IMR-90 (cell line): ENCODE measurements at regions not wholly inside any gene's neighbourhood (a gene's known extent, or its start where the extent isn't known, plus 50 kb on each side); places are given as distances from the start of the nearest gene placed in this dataset.

Experiments used
- ATAC-seq: fragments of 200-7000 bp; cut with Tn5 transposase; 2 replicates; pipeline ENCODE4 v1.9.1; 2020; ENCODE audit warnings: low read depth, mild to moderate bottlenecking, moderate library complexity
- BruUV-seq: library from RNA; stranded (reverse); fragments of 400-500 nt; replicated peaks from 2 replicates; lab custom pipeline; 2021; lab: Mats Ljungman, UMichigan
- CTCF ChIA-PET: fragments of 300-600 bp; formaldehyde crosslinking; extraction: SDS; loops from one replicate; lab custom pipeline; 2021; ENCODE audit warnings: antibody characterized with exemption; lab: Yijun Ruan, JAX
- POLR2A ChIA-PET: fragments of 300-600 bp; sonication (Branson Sonifier 250); formaldehyde crosslinking; loops from one replicate; lab custom pipeline; 2022; ENCODE audit warnings: antibody characterized with exemption; ENCODE audit not compliant: unreplicated experiment; lab: Charles Lee
- DNase-seq: peaks from one replicate; pipeline ENCODE4 v3.0.0; 2013
- H2AFZ ChIP-seq: replicated peaks from 2 replicates; pipeline ENCODE3; 2013; ENCODE audit warnings: low read length, mild to moderate bottlenecking; ENCODE audit not compliant: poor library complexity
- H2AK5ac ChIP-seq: 2 replicates; pipeline ENCODE4 v1.6.1; 2013; ENCODE audit warnings: low read depth, low read length, inconsistent platforms
- H2AK9ac ChIP-seq: replicated peaks from 2 replicates; pipeline ENCODE3; 2013; ENCODE audit warnings: mild to moderate bottlenecking, low read depth, low read length, moderate library complexity; ENCODE audit not compliant: poor library complexity
- H2BK120ac ChIP-seq: 2 replicates; pipeline ENCODE4 v1.6.1; 2013; ENCODE audit warnings: low read depth, low read length, inconsistent platforms
- H2BK15ac ChIP-seq: 3 replicates; pipeline ENCODE4 v1.6.1; 2013; ENCODE audit warnings: low read depth, low read length, inconsistent platforms
- H2BK20ac ChIP-seq: 2 replicates; pipeline ENCODE4 v1.6.1; 2013; ENCODE audit warnings: low read depth, mild to moderate bottlenecking, inconsistent platforms, low read length, moderate library complexity
- H2BK5ac ChIP-seq: 2 replicates; pipeline ENCODE4 v1.6.1; 2013; ENCODE audit warnings: mild to moderate bottlenecking, low read depth, low read length, inconsistent platforms; ENCODE audit not compliant: poor library complexity, severe bottlenecking
- H3K14ac ChIP-seq: replicated peaks from 2 replicates; pipeline ENCODE4 v1.6.1; 2013; ENCODE audit warnings: low read depth, low read length, inconsistent platforms
- H3K18ac ChIP-seq: 2 replicates; pipeline ENCODE4 v1.6.1; 2013; ENCODE audit warnings: low read depth, low read length, control low read depth
- H3K23ac ChIP-seq: 2 replicates; pipeline ENCODE4 v1.6.1; 2013; ENCODE audit warnings: low read depth, low read length, inconsistent platforms
- H3K27ac ChIP-seq: 2 replicates; pipeline ENCODE4 v1.5.1; 2013; ENCODE audit warnings: mild to moderate bottlenecking, control low read depth, low read length; ENCODE audit not compliant: insufficient read depth
- H3K27me3 ChIP-seq: 2 replicates; pipeline ENCODE4 v1.6.1; 2013; ENCODE audit warnings: low read length; ENCODE audit not compliant: control insufficient read depth, insufficient read depth
- H3K36me3 ChIP-seq: 2 replicates; pipeline ENCODE4 v1.6.1; 2013; ENCODE audit warnings: low read length, mixed read lengths; ENCODE audit not compliant: control insufficient read depth, insufficient read depth
- H3K4ac ChIP-seq: 2 replicates; pipeline ENCODE4 v1.6.1; 2013; ENCODE audit warnings: low read depth, low read length, inconsistent platforms
- H3K4me1 ChIP-seq: 2 replicates; pipeline ENCODE4 v1.6.1; 2013; ENCODE audit warnings: low read length, mixed read lengths; ENCODE audit not compliant: control insufficient read depth, insufficient read depth
- H3K4me2 ChIP-seq: 2 replicates; pipeline ENCODE4 v1.6.1; 2013; ENCODE audit warnings: low read depth, mild to moderate bottlenecking, control low read depth, low read length, moderate library complexity
- H3K4me3 ChIP-seq: 2 replicates; pipeline ENCODE4 v1.5.1; 2013; ENCODE audit warnings: low read depth, mild to moderate bottlenecking, control low read depth, low read length, moderate library complexity; ENCODE audit not compliant: insufficient read depth
- H3K56ac ChIP-seq: 2 replicates; pipeline ENCODE4 v1.6.1; 2013; ENCODE audit warnings: low read length, inconsistent platforms; ENCODE audit not compliant: insufficient read depth; ENCODE audit errors: extremely low read depth
- H3K79me1 ChIP-seq, 2 experiments: 2 replicates each; pipeline ENCODE4 v1.6.1; 2013; ENCODE audit warnings: low read length in 2 of 2, inconsistent platforms in 1 of 2, low read depth in 1 of 2
- H3K9ac ChIP-seq: 2 replicates; pipeline ENCODE4 v1.6.1; 2013; ENCODE audit warnings: low read depth, low read length, control low read depth
- H3K9me1 ChIP-seq: 2 replicates; pipeline ENCODE4 v1.6.1; 2013; ENCODE audit warnings: low read length, inconsistent platforms; ENCODE audit not compliant: insufficient read depth
- H3K9me3 ChIP-seq: 2 replicates; pipeline ENCODE4 v1.6.1; 2013; ENCODE audit warnings: low read length; ENCODE audit not compliant: control insufficient read depth, insufficient read depth
- H4K20me1 ChIP-seq: 2 replicates; pipeline ENCODE4 v1.6.1; 2013; ENCODE audit warnings: low read length, inconsistent platforms; ENCODE audit not compliant: insufficient read depth
- H4K5ac ChIP-seq: 2 replicates; pipeline ENCODE4 v1.6.1; 2013; ENCODE audit warnings: mild to moderate bottlenecking, low read depth, low read length, control low read depth
- H4K8ac ChIP-seq, 2 experiments: 2 replicates each; pipeline ENCODE4 v1.6.1; 2013; ENCODE audit warnings: low read depth in 2 of 2, low read length in 2 of 2, control low read depth in 1 of 2, inconsistent platforms in 1 of 2
- H4K91ac ChIP-seq: 2 replicates; pipeline ENCODE4 v1.6.1; 2013; ENCODE audit warnings: low read depth, low read length, inconsistent platforms; ENCODE audit not compliant: insufficient read depth
- BHLHE40 ChIP-seq: fragments of 150-350 bp; IDR thresholded peaks from 2 replicates; pipeline ENCODE4 v1.6.1; 2016; ENCODE audit warnings: mild to moderate bottlenecking, low read depth, low read length
- FOS ChIP-seq: fragments of 150-350 bp; IDR thresholded peaks from 2 replicates; pipeline ENCODE4 v1.6.1; 2016; ENCODE audit warnings: low read depth, low read length
- WGBS, 2 experiments: methylation state at CpG; one replicate each; pipeline versions ENCODE4 v1.1.5 to v1.1.7; 2013; ENCODE audit warnings: missing lambda C conversion rate in 2 of 2; ENCODE audit not compliant: insufficient read length in 1 of 2; ENCODE audit errors: extremely low coverage in 2 of 2; 5-methylcytosine and 5-hydroxymethylcytosine counted together
- dilution Hi-C: fragments of 300-500 bp; cut with HindIII; formaldehyde crosslinking; loops from one replicate; pipeline ENCODE4 v1.14.3; 2018; ENCODE audit warnings: low sequenced_read_pairs; ENCODE audit not compliant: unreplicated experiment
- in situ Hi-C: fragments of 300-500 bp; cut with MboI; formaldehyde crosslinking; loops from 3 replicates; pipeline ENCODE4 v1.14.3; 2019; ENCODE audit warnings: low sequenced_read_pairs, inconsistent platforms, mixed read lengths
- intact Hi-C: fragments of 100-400 bp; cut with micrococcal nuclease; formaldehyde crosslinking; loops from 2 replicates; pipeline ENCODE4 v1.10.0; 2022

DNA sequence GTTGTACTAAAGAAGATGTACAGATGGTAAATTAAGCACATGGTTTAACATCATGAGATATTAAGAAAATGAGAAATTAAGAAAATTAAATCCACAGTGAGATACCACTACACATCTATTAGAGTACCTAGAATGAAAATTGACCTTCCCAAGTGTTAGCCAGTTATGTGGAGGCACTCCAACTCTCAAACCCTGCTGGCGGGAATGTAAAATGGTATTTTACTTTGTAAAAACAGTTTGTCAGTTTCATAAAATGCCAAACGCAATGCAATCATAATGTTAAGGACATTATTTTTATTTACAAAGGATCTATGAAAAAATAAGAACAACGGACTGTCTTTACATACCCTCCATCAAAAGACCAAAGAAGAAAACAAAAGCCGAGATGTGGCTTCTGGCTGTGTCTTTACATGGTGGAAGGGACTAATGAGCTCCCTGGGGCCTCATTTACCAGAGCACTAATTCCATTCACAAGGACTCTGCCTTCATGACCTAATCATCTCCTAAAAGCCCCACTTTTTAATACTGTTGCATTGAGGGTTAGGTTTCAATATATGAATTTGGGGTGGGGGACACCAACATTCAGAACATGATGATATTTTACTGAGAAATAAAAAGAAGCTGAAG lies 1178.7 kb downstream of the AACS start:
- no peak overlapping the region for H2BK120ac ChIP-seq
- H4K5ac ChIP-seq, result no peak overlapping the region
- TF ChIP-seq BHLHE40 (no peak), FOS (no peak)
- no peaks in the 10 kb centered on the region for H3K79me1 ChIP-seq
- no peak overlapping the region for H2BK20ac ChIP-seq
- no peak overlapping the region for H2AFZ ChIP-seq
- no peak overlapping the region for H3K9ac ChIP-seq
- H4K91ac ChIP-seq, result no peak overlapping the region
- H3K4me2 ChIP-seq, result no peak overlapping the region
- H3K4me3 ChIP-seq, result no peak overlapping the region
- intact Hi-C loops, result no loop called here
- BruUV-seq, result no TSS peak
- H3K27me3 ChIP-seq, result no peaks in the 10 kb centered on the region
- H3K56ac ChIP-seq, result no peak overlapping the region
- ChIA-PET CTCF (no interaction called here), POLR2A (no interaction called here)
- no peaks in the 10 kb centered on the region for H3K9me1 ChIP-seq
- H3K36me3 ChIP-seq, result no peaks in the 10 kb centered on the region
- no peak overlapping the region for H2BK15ac ChIP-seq
- no peak overlapping the region for H2BK5ac ChIP-seq
- no peak overlapping the region for H3K4ac ChIP-seq
- no peak overlapping the region for H2AK9ac ChIP-seq
- no peak overlapping the region for H3K18ac ChIP-seq
- no peaks in the 10 kb centered on the region for H3K4me1 ChIP-seq
- no peak overlapping the region for H3K14ac ChIP-seq
- no peak overlapping the region for H3K27ac ChIP-seq
- H2AK5ac ChIP-seq, result no peak overlapping the region
- H3K9me3 ChIP-seq, result peaks cover 12% of the 10 kb centered on the region
- H4K20me1 ChIP-seq, result no peaks in the 10 kb centered on the region
- in situ Hi-C loops, result no loop called here
- WGBS, 2 experiments, result no CpG with 5 or more reads among the region's 4 CpGs
- no peak overlapping the region for H3K23ac ChIP-seq
- dilution Hi-C loops, result no loop called here
- DNase-seq (no peak), ATAC-seq (no peak)
- H4K8ac ChIP-seq, result no peak overlapping the region
